ENCODE measurements at regions not wholly inside any gene's neighbourhood (a gene's known extent, or its start where the extent isn't known, plus 50 kb on each side); places are given as distances from the start of the nearest gene placed in this dataset.

DNA sequence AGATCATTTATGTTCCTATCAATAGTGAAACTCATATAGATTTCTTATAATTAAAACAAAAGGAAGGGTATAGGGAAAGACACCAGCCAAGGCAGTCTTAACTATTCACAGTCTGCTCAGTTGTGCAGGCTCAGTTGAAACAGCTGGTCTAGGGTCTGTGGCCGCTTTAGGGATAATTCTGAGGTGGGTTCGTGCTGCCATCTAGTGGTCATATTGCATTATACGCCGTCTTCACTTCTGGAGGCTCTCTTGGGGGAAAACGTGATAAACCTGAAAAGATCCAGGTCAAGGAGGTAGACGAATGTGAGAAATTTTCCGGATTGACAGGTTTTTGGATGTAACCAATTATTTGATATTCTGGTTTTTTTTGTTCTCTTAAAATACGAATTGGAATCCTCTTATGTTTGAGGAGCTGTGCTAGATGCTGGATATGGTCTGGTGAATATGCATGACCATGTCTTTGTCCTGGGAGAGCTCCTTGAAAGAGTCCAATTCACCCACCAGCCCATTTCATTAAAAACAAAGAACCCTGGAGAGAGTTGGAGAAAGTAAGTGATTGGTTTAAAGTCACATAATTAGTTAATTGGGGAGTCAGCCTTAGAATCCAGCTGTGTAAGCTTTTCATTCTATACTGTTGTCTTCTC, 492.4 kb downstream of the PLCL1 start:
- TF ChIP-seq PAX5 (IDR thresholded peaks at IDR 0.05; ENCODE audit: insufficient read depth, low read length, severe bottlenecking) = no peak
- TF ChIP-seq POLR2AphosphoS5 (IDR thresholded peaks at IDR 0.05; ENCODE audit: low read depth, low read length) = no peak
- TF ChIP-seq POLR2A (IDR thresholded peaks at IDR 0.05; ENCODE audit: low read depth, low read length) = no peak

Measured in GM12891 (cell line).